Hepatocyte (in vitro differentiated cells): ENCODE measurements at regions not wholly inside any gene's neighbourhood (a gene's known extent, or its start where the extent isn't known, plus 50 kb on each side); places are given as distances from the start of the nearest gene placed in this dataset.

ENCODE experiments used
- EZH2phosphoT487 ChIP-seq: fragments of 200-600 bp; sonication (generic); IDR thresholded peaks from one replicate; pipeline ENCODE4 v1.6.1; 2018; ENCODE audit warnings: antibody characterized with exemption, mild to moderate bottlenecking, low read depth, moderate library complexity; ENCODE audit not compliant: unreplicated experiment, severe bottlenecking
- TF ChIP-seq, protein P1 (sequence below): fragments of 200-600 bp; sonication (generic); IDR thresholded peaks from 2 replicates; pipeline ENCODE4 v1.5.1; 2016; ENCODE audit warnings: antibody characterized with exemption, mild to moderate bottlenecking; ENCODE audit not compliant: poor library complexity

DNA sequence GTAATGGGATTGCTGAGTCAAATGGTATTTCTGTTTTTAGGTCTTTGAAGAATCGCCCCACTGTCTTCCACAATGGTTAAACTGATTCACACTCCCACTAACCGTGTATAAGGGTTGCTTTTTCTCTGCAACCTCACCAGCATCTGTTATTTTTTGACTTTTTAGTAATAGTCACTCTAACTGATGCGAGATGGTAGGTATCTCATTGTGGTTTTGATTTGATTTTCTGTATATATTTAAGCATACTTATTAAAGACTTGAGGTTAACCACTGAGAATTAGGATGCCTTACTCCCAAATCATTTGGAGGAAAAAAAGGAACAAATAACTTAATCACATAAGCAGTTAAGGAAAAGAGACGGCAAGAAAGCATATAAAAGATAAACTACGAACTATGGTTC is 181.6 kb upstream of the FST start:
- no peak for TF ChIP-seq EZH2phosphoT487
- TF ChIP-seq, protein P1, sequence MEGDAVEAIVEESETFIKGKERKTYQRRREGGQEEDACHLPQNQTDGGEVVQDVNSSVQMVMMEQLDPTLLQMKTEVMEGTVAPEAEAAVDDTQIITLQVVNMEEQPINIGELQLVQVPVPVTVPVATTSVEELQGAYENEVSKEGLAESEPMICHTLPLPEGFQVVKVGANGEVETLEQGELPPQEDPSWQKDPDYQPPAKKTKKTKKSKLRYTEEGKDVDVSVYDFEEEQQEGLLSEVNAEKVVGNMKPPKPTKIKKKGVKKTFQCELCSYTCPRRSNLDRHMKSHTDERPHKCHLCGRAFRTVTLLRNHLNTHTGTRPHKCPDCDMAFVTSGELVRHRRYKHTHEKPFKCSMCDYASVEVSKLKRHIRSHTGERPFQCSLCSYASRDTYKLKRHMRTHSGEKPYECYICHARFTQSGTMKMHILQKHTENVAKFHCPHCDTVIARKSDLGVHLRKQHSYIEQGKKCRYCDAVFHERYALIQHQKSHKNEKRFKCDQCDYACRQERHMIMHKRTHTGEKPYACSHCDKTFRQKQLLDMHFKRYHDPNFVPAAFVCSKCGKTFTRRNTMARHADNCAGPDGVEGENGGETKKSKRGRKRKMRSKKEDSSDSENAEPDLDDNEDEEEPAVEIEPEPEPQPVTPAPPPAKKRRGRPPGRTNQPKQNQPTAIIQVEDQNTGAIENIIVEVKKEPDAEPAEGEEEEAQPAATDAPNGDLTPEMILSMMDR, result no peak
